GM23338 (cell line): ENCODE measurements at regions not wholly inside any gene's neighbourhood (a gene's known extent, or its start where the extent isn't known, plus 50 kb on each side); places are given as distances from the start of the nearest gene placed in this dataset.

ENCODE experiments used
- ATAC-seq: fragments of 200-7000 bp; cut with Tn5 transposase; 3 replicates; pipeline ENCODE4 v1.9.1; 2020
- DNase-seq: peaks from one replicate; pipeline ENCODE4 v3.0.0-alpha.2; 2015; ENCODE audit warnings: low spot score
- H2AFZ ChIP-seq: fragments of 200-600 bp; sonication (generic); 2 replicates; pipeline ENCODE4 v1.8.0; 2016; ENCODE audit warnings: antibody characterized with exemption, mild to moderate bottlenecking, moderate library complexity
- H3F3A ChIP-seq: fragments of 200-600 bp; sonication (generic); replicated peaks from 2 replicates; pipeline ENCODE4 v1.8.0; 2017; ENCODE audit warnings: antibody characterized with exemption, mixed run types, low read depth
- H3K27ac ChIP-seq: fragments of 200-600 bp; sonication (generic); 2 replicates; pipeline ENCODE4 v1.6.1; 2016; ENCODE audit warnings: low read depth
- H3K27me3 ChIP-seq: fragments of 200-600 bp; sonication (generic); 2 replicates; pipeline ENCODE4 v1.8.0; 2016; ENCODE audit warnings: mild to moderate bottlenecking, mixed run types, moderate library complexity; ENCODE audit not compliant: insufficient read depth
- H3K36me3 ChIP-seq: fragments of 200-600 bp; sonication (generic); 2 replicates; pipeline ENCODE4 v1.8.0; 2016; ENCODE audit warnings: mild to moderate bottlenecking; ENCODE audit not compliant: insufficient read depth
- H3K4me1 ChIP-seq: fragments of 200-600 bp; sonication (generic); 2 replicates; pipeline ENCODE4 v1.8.0; 2016; ENCODE audit warnings: mild to moderate bottlenecking, moderate library complexity; ENCODE audit not compliant: insufficient read depth
- H3K4me2 ChIP-seq: fragments of 200-600 bp; sonication (generic); 2 replicates; pipeline ENCODE4 v1.7.1; 2017; ENCODE audit warnings: mixed run types
- H3K4me3 ChIP-seq: fragments of 200-600 bp; sonication (generic); 2 replicates; pipeline ENCODE4 v1.6.1; 2016; ENCODE audit warnings: mixed run types
- H3K79me2 ChIP-seq: fragments of 200-600 bp; sonication (generic); replicated peaks from 2 replicates; pipeline ENCODE4 v1.8.0; 2017; ENCODE audit warnings: mild to moderate bottlenecking; ENCODE audit not compliant: insufficient read depth
- H3K9me2 ChIP-seq: fragments of 200-600 bp; sonication (generic); 2 replicates; pipeline ENCODE4 v1.8.0; 2017; ENCODE audit not compliant: insufficient read depth
- H4K20me1 ChIP-seq: fragments of 200-600 bp; sonication (generic); replicated peaks from 2 replicates; pipeline ENCODE4 v1.8.0; 2017; ENCODE audit warnings: mild to moderate bottlenecking; ENCODE audit not compliant: insufficient read depth
- H3K27ac Mint-ChIP-seq: 2 replicates; pipeline ENCODE4 v1.8.0; 2020; ENCODE audit warnings: inconsistent platforms, mild to moderate bottlenecking, moderate library complexity, mixed read lengths
- H3K27me3 Mint-ChIP-seq: 3 replicates; pipeline ENCODE4 v1.8.0; 2022; ENCODE audit warnings: low read depth, mild to moderate bottlenecking, moderate library complexity, mixed read lengths, inconsistent platforms; ENCODE audit not compliant: insufficient read depth, poor library complexity
- H3K36me3 Mint-ChIP-seq: 3 replicates; pipeline ENCODE4 v1.8.0; 2021; ENCODE audit warnings: low read depth, mild to moderate bottlenecking, inconsistent platforms, moderate library complexity, mixed read lengths
- H3K4me1 Mint-ChIP-seq: 3 replicates; pipeline ENCODE4 v1.8.0; 2020; ENCODE audit warnings: mild to moderate bottlenecking, inconsistent platforms, mixed read lengths
- H3K4me3 Mint-ChIP-seq: 3 replicates; pipeline ENCODE4 v1.8.0; 2021; ENCODE audit warnings: moderate library complexity, mild to moderate bottlenecking, inconsistent platforms, mixed read lengths
- H3K9me3 Mint-ChIP-seq: 3 replicates; pipeline ENCODE4 v1.8.0; 2020; ENCODE audit warnings: moderate library complexity, mild to moderate bottlenecking, inconsistent platforms, mixed read lengths
- EZH2 ChIP-seq: fragments of 200-600 bp; sonication (generic); IDR thresholded peaks from one replicate; pipeline ENCODE4 v1.8.0; 2017; ENCODE audit warnings: antibody characterized with exemption, mild to moderate bottlenecking, low read depth; ENCODE audit not compliant: unreplicated experiment
- EZH2phosphoT487 ChIP-seq: fragments of 200-600 bp; sonication (generic); IDR thresholded peaks from one replicate; pipeline ENCODE4 v1.8.1; 2018; ENCODE audit warnings: antibody characterized with exemption; ENCODE audit not compliant: unreplicated experiment
- POLR2AphosphoS5 ChIP-seq: IDR thresholded peaks from 2 replicates; pipeline ENCODE4 v1.6.1; 2016; ENCODE audit warnings: antibody characterized with exemption, low read depth
- ZNF114 ChIP-seq: fragments of 250-450 bp; sonication (Bioruptor Pico); IDR thresholded peaks from 2 replicates; pipeline ENCODE4 v1.5.0; 2020; ENCODE audit warnings: mild to moderate bottlenecking, moderate library complexity
- TF ChIP-seq, protein P1 (sequence below), 2 experiments: fragments of 200-600 bp in 1 of 2; sonication (generic) in 1 of 2; conservative IDR thresholded peaks; 2 replicates each; pipeline versions ENCODE4 v1.5.1 to v1.6.1; 2016 to 2017; ENCODE audit warnings: antibody characterized with exemption in 2 of 2, low read depth in 2 of 2, mild to moderate bottlenecking in 2 of 2, moderate library complexity in 1 of 2
- TF ChIP-seq, protein P2 (sequence below): fragments of 250-450 bp; sonication (Bioruptor Pico); IDR thresholded peaks from 2 replicates; pipeline ENCODE4 v1.5.0; 2020; ENCODE audit warnings: mild to moderate bottlenecking, moderate library complexity

DNA sequence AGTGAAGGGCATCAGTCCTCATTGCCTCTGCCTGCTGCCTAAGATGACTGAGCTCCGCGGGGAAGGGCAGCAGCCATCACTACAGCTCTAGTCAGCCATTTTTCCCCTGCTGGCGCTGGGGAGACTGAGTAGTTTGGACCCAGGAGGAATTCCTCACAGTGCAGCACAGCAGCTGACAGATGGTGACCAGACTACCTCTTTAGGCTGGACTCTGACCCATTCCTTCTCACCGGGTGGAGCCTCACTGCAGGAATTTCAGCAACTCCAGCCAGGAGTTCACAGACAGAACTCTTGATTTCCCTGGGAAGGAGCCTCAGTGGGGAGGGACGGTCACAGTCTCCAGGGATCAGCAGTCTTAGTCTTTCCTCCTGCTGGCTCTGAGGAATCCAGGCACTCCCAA, 492.0 kb upstream of the MMS22L start:
- H3F3A ChIP-seq: no peaks in the 10 kb centered on the region
- H3K36me3 Mint-ChIP-seq: peaks cover 43% of the 10 kb centered on the region
- no peak overlapping the region for H2AFZ ChIP-seq
- no peak overlapping the region for H3K4me3 ChIP-seq
- H3K79me2 ChIP-seq: peaks cover 3% of the 10 kb centered on the region; the same call in 1 of the 2 replicates
- peaks cover 34% of the 10 kb centered on the region for H3K4me1 ChIP-seq
- TF ChIP-seq ZNF114: no peak
- no peak for TF ChIP-seq EZH2phosphoT487
- no peak for TF ChIP-seq EZH2
- TF ChIP-seq, protein P1, sequence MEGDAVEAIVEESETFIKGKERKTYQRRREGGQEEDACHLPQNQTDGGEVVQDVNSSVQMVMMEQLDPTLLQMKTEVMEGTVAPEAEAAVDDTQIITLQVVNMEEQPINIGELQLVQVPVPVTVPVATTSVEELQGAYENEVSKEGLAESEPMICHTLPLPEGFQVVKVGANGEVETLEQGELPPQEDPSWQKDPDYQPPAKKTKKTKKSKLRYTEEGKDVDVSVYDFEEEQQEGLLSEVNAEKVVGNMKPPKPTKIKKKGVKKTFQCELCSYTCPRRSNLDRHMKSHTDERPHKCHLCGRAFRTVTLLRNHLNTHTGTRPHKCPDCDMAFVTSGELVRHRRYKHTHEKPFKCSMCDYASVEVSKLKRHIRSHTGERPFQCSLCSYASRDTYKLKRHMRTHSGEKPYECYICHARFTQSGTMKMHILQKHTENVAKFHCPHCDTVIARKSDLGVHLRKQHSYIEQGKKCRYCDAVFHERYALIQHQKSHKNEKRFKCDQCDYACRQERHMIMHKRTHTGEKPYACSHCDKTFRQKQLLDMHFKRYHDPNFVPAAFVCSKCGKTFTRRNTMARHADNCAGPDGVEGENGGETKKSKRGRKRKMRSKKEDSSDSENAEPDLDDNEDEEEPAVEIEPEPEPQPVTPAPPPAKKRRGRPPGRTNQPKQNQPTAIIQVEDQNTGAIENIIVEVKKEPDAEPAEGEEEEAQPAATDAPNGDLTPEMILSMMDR (conservative IDR thresholded peaks at IDR 0.05; ENCODE audit: low read depth in 2 of 2): no peak
- TF ChIP-seq, protein P2, sequence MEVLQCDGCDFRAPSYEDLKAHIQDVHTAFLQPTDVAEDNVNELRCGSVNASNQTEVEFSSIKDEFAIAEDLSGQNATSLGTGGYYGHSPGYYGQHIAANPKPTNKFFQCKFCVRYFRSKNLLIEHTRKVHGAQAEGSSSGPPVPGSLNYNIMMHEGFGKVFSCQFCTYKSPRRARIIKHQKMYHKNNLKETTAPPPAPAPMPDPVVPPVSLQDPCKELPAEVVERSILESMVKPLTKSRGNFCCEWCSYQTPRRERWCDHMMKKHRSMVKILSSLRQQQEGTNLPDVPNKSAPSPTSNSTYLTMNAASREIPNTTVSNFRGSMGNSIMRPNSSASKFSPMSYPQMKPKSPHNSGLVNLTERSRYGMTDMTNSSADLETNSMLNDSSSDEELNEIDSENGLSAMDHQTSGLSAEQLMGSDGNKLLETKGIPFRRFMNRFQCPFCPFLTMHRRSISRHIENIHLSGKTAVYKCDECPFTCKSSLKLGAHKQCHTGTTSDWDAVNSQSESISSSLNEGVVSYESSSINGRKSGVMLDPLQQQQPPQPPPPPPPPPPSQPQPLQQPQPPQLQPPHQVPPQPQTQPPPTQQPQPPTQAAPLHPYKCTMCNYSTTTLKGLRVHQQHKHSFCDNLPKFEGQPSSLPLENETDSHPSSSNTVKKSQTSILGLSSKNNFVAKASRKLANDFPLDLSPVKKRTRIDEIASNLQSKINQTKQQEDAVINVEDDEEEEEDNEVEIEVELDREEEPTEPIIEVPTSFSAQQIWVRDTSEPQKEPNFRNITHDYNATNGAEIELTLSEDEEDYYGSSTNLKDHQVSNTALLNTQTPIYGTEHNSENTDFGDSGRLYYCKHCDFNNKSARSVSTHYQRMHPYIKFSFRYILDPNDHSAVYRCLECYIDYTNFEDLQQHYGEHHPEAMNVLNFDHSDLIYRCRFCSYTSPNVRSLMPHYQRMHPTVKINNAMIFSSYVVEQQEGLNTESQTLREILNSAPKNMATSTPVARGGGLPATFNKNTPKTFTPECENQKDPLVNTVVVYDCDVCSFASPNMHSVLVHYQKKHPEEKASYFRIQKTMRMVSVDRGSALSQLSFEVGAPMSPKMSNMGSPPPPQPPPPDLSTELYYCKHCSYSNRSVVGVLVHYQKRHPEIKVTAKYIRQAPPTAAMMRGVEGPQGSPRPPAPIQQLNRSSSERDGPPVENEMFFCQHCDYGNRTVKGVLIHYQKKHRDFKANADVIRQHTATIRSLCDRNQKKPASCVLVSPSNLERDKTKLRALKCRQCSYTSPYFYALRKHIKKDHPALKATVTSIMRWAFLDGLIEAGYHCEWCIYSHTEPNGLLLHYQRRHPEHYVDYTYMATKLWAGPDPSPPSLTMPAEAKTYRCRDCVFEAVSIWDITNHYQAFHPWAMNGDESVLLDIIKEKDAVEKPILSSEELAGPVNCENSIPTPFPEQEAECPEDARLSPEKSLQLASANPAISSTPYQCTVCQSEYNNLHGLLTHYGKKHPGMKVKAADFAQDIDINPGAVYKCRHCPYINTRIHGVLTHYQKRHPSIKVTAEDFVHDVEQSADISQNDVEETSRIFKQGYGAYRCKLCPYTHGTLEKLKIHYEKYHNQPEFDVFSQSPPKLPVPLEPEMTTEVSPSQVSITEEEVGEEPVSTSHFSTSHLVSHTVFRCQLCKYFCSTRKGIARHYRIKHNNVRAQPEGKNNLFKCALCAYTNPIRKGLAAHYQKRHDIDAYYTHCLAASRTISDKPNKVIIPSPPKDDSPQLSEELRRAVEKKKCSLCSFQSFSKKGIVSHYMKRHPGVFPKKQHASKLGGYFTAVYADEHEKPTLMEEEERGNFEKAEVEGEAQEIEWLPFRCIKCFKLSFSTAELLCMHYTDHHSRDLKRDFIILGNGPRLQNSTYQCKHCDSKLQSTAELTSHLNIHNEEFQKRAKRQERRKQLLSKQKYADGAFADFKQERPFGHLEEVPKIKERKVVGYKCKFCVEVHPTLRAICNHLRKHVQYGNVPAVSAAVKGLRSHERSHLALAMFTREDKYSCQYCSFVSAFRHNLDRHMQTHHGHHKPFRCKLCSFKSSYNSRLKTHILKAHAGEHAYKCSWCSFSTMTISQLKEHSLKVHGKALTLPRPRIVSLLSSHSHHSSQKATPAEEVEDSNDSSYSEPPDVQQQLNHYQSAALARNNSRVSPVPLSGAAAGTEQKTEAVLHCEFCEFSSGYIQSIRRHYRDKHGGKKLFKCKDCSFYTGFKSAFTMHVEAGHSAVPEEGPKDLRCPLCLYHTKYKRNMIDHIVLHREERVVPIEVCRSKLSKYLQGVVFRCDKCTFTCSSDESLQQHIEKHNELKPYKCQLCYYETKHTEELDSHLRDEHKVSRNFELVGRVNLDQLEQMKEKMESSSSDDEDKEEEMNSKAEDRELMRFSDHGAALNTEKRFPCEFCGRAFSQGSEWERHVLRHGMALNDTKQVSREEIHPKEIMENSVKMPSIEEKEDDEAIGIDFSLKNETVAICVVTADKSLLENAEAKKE: no peak
- no peak for TF ChIP-seq POLR2AphosphoS5
- no peak overlapping the region for H3K27ac Mint-ChIP-seq
- no peak overlapping the region for H3K4me2 ChIP-seq
- ATAC-seq (no peak), DNase-seq (no peak)
- H3K27ac ChIP-seq: 0 out of 2 replicates have a peak overlapping the region, but pooled peaks have one; percentile 94
- peaks cover 2% of the 10 kb centered on the region for H3K27me3 Mint-ChIP-seq
- H3K4me3 Mint-ChIP-seq: no peak overlapping the region
- peaks cover 66% of the 10 kb centered on the region for H3K4me1 Mint-ChIP-seq
- no peaks in the 10 kb centered on the region for H4K20me1 ChIP-seq
- no peaks in the 10 kb centered on the region for H3K27me3 ChIP-seq
- H3K36me3 ChIP-seq: no peaks in the 10 kb centered on the region
- H3K9me2 ChIP-seq: no peaks in the 10 kb centered on the region
- H3K9me3 Mint-ChIP-seq: peaks cover 18% of the 10 kb centered on the region
